ELR (cell line): ENCODE measurements at regions not wholly inside any gene's neighbourhood (a gene's known extent, or its start where the extent isn't known, plus 50 kb on each side); places are given as distances from the start of the nearest gene placed in this dataset.
A peak's percentile ranks its signal among the peaks of the same experiment; 100 is the strongest.
"Not testable (repeated sequence)": the region's sequence is repeated elsewhere in the genome, so short reads cannot be mapped to it uniquely, and the experiment has no call there.

Experiments used
- DNase-seq: peaks from one replicate; pipeline ENCODE4 v3.0.0-alpha.2; 2015; ENCODE audit warnings: low read depth

- no peak for DNase-seq
Measured at GRCh38 chr20:12458241-12458640, 540.5 kb downstream of the BTBD3 start.

- DNase-seq: no peak
Measured at GRCh38 chr20:12464036-12464435, 544.7 kb upstream of the SPTLC3 start.

- no peak for DNase-seq
Measured at GRCh38 chr20:12466915-12467314, 541.9 kb upstream of the SPTLC3 start.

- DNase-seq: no peak
Measured at GRCh38 chr20:12467758-12468157, 541.0 kb upstream of the SPTLC3 start.

- DNase-seq: no peak
Measured at GRCh38 chr20:12482661-12483060, 526.1 kb upstream of the SPTLC3 start.

- no peak for DNase-seq
Measured at GRCh38 chr20:12502443-12502842, 506.3 kb upstream of the SPTLC3 start.

- no peak for DNase-seq
Measured at GRCh38 chr20:12504779-12505178, 504.0 kb upstream of the SPTLC3 start.

GRCh38 chr20:12511499-12511898 is 497.3 kb upstream of the SPTLC3 start:
- DNase-seq: no peak

- no peak for DNase-seq
Measured at GRCh38 chr20:12512755-12513154, 496.0 kb upstream of the SPTLC3 start.

- no peak for DNase-seq
Measured at GRCh38 chr20:12528104-12528503, 480.7 kb upstream of the SPTLC3 start.

GRCh38 chr20:12528591-12529041 is 480.2 kb upstream of the SPTLC3 start:
- no peak for DNase-seq

GRCh38 chr20:12531626-12532025 is 477.1 kb upstream of the SPTLC3 start:
- no peak for DNase-seq

GRCh38 chr20:12535316-12535715 is 473.5 kb upstream of the SPTLC3 start:
- DNase-seq: no peak

- no peak for DNase-seq
Measured at GRCh38 chr20:12535770-12536169, 473.0 kb upstream of the SPTLC3 start.

GRCh38 chr20:12554426-12554825 is 454.3 kb upstream of the SPTLC3 start:
- no peak for DNase-seq

GRCh38 chr20:12555369-12555768 is 453.4 kb upstream of the SPTLC3 start:
- DNase-seq: no peak

- DNase-seq: not testable (repeated sequence)
Measured at GRCh38 chr20:12555849-12556248, 452.9 kb upstream of the SPTLC3 start.

GRCh38 chr20:12557224-12557623 is 451.5 kb upstream of the SPTLC3 start:
- no peak for DNase-seq

- no peak for DNase-seq
Measured at GRCh38 chr20:12564979-12565378, 443.8 kb upstream of the SPTLC3 start.

- DNase-seq: no peak
Measured at GRCh38 chr20:12566596-12566995, 442.2 kb upstream of the SPTLC3 start.

GRCh38 chr20:12570371-12570770 is 438.4 kb upstream of the SPTLC3 start:
- peak; percentile 7 for DNase-seq

GRCh38 chr20:12573442-12573841 is 435.3 kb upstream of the SPTLC3 start:
- DNase-seq: no peak

- no peak for DNase-seq
Measured at GRCh38 chr20:12575352-12576095, 433.2 kb upstream of the SPTLC3 start.

- no peak for DNase-seq
Measured at GRCh38 chr20:12577213-12577612, 431.6 kb upstream of the SPTLC3 start.
